Fibroblast of skin of right quadriceps (primary cell): ENCODE measurements at regions not wholly inside any gene's neighbourhood (a gene's known extent, or its start where the extent isn't known, plus 50 kb on each side); places are given as distances from the start of the nearest gene placed in this dataset.
A peak's percentile ranks its signal among the peaks of the same experiment; 100 is the strongest.
"Not testable (repeated sequence)": the region's sequence is repeated elsewhere in the genome, so short reads cannot be mapped to it uniquely, and the experiment has no call there.

ENCODE experiments used
- DNase-seq: peaks from one replicate; pipeline ENCODE4 v3.0.0-alpha.2; 2013

- DNase-seq: no peak
Measured at GRCh38 chr14:85325134-85326017, 204.6 kb upstream of the FLRT2 start.

DNA sequence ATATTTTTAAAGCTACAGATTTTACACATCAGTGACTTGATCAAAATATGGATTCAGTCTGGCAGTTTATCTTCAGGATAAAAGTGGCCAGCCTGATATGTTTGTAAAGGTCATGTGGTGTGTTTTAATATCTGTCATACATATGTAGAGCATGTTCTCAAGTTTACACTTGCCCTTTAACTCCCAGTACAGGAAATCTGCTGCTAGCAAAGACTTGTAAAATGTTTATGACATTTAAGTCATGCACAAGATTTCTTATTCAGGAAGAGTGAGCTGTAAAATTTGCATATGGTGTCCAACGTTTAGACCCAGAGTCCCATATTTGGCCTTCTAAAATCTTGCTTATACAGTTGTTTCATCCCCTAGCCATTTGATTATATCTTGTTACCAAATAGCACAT, 197.5 kb upstream of the FLRT2 start:
- DNase-seq: no peak

DNA sequence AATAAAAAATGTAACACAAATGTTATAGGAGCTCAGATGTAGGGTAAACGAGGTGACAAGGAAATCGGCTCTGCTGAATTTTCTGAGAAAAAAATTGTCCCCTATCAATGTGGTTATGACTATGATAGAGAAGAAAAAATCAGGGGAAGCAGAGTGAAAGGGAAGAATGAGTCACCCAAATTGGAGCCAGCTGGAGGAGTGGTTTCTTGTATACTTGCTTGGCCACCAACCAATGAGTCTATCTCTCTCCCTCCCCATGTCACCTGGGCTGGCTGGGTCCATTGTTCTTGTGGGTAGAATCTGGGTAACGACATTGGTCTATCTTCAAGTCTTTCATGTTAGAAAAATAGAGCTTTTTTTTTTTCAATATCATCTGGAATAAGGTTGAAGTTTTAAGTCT, 196.6 kb upstream of the FLRT2 start:
- peak; percentile 68 for DNase-seq

DNA sequence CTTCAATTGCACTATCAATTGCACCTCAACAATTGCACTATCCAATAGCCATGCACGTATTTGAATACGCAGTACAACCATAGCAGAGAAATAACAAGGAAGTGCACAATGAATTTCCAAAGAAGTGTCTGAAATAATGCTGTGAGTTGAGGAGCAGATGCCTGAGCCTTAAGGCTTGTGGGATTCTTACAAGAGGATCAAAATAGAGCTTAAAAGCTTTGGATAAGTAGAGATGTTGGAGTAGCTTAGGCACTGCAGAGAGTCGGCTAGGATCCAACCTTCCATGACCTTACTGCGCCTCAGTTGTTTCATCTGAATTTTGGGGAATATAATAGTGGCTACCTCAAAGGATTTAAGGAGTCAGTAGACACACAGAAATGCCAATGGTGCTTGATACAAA, 196.1 kb upstream of the FLRT2 start:
- DNase-seq: no peak

DNA sequence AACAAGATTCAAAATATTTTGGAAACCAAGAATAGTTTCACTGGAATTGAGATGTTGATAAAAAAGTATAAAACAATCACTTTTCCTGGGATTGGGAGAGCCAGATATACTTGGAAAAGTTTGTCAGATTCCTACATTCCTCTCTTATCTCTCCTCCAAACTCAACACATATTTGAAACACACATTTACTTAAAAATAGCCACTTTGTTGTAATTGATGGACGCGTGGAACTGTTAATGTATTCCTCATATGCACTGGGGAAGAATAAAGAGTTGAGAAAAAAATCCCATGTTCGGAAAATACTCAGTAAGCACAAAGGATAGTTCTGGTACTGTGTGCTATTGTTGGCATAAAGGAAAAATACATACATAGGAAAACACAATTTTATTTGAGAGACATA, 195.6 kb upstream of the FLRT2 start:
- no peak for DNase-seq

- no peak for DNase-seq
Measured at GRCh38 chr14:85336257-85336656, 193.7 kb upstream of the FLRT2 start.

- no peak for DNase-seq
Measured at GRCh38 chr14:85336817-85337216, 193.1 kb upstream of the FLRT2 start.

DNA sequence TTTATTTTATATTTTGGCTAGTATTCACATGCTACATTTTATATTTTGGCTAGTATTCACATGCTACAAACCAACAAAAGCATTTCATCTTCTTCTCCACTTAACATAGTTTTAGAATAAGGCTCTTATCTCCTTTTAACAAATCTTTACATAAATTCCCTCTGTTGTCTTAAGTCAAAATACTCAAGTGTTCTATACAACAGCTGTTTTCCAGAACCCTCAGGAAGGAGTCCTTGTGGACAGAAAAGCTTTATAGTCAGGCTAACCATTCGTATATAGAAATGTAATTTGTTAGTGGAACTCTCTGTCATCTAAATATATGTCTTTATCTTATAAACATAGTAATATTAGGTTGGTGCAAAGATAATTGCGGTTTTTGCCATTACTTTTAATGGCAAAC, 191.0 kb upstream of the FLRT2 start:
- DNase-seq: no peak

DNA sequence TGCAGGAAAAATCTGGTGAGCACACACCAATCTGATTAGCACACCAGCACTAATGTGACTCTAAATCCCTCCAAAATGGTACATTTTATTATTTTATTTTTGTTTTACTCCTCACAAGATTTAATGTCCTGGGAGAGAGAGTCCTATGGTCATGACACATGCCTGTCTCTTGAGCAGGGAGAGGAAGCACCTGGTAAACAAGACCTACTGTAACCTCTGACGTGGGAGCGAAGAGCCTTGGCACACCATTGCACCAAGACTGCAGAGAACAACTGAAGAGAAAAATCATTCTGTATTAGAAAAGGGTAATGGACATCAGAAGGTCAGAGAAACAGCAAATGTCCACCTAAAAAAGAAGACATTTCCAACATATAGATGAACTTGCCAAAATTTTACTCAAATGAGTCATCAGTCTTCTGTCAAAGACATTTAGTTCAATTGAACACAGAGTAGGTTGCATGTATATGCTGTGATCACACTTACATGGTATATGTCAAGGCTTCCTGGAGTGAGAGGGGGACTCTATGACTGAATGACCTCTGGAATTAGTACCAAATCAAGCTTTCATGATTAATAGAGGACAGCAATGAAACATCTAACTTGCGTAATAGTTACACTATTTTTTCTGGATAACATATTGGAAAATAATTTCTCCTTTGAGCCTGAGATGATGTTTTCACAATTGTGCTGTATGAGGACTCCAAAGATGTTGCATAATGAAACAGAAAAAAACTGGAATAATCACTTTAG, 186.9 kb upstream of the FLRT2 start:
- peak; percentile 41 for DNase-seq

DNA sequence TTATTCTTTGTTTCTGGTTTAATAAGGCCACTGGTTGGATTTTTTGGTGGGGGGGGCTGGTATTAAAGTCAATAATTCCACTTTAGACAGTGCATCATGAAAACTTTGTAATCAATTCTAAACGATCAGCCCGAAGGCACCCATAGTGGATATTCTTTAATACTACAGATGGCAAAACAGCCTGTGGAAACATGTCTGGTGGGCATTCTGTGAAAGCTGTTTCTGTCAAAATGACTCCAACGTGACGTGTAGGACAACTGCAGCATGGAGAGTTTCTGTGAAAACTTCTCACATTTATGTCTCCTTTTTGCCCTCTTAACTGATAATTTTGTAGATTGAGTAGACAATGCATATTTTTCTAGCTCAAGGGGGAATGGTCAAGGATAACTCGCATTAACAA, 185.8 kb upstream of the FLRT2 start:
- no peak for DNase-seq

- DNase-seq: no peak
Measured at GRCh38 chr14:85344847-85345570, 184.9 kb upstream of the FLRT2 start.

DNA sequence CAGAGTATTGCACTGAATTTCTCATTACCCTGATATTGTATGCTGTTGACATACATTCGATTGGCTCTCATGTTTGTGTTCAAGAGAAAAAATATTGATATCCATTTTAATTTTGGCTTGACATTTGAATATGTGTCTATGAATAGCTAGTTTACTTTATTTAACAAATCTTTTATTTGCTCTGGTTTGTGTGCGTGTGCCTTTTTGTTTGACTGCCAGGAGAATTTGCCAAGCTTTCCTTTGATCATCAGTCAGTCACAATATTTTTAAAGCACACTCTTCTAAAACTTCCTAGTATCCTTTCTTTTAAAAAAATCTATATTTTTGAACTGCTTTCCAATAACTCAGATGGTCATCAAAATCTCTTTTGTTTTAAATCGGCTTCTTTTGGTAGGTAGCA, 179.3 kb upstream of the FLRT2 start:
- no peak for DNase-seq

DNA sequence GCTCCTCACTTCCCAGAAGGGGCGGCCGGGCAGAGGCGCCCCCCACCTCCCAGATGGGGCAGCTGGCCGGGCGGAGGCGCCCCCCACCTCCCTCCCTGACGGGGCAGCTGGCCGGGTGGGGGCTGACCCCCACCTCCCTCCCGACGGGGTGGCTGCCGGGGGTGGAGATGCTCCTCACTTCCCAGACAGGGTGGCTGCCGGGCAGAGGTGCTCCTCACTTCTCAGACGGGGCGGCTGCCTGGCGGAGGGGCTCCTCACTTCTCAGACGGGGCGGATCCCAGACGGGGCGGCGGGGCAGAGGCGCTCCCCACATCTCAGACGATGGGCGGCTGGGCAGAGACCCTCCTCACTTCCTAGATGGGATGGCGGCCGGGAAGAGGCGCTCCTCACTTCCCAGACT, 177.4 kb upstream of the FLRT2 start:
- DNase-seq: not testable (repeated sequence)

DNA sequence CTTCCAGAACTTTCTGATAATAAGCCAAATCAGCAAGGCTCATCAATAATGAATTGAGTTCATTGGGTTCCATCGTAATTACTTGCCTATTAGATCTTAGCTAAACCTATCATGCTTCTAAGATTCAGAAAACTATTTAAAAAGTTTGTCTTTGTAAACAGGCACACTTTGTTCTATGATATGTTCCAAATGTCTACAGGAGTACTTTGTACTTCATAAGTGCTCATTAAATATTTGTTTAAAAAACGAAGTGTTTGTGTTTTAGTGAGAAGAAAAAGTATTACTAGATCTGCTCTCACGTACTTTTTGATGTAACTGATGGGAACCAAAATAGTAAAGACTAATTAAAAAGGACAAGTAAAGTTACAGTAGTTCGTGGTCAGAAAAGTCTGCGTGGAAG, 172.8 kb upstream of the FLRT2 start:
- no peak for DNase-seq

DNA sequence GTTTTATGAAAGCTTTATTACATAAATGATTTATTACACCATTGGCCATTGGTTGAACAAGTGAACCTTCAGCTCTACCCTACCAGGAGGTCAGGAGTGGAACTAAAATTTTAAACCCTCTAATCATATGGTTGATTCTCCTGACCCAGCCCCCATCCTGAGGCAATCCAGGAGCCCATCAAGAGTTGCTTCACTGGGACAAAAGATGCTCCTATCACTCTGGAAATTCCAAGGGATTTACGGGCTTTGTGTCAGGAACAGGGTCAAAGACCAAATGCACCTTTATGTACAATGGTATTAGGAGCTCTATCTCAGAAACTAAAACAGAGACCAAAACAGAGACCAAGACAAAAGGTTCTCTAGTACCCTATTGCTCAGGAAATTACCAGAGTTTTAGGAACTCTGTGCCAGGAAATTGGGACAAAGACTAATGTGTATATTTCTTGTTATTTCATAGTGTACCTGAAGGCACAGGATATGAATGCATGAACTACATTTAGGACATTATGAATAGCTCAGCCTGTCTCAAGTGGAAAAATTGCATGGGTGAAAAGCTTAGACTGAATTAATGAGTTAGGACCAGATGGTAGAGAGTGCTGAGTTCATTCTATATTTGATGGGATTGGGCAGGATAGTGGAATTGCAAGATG, 171.7 kb upstream of the FLRT2 start:
- DNase-seq: no peak

GRCh38 chr14:85359505-85359904, 170.4 kb upstream of the FLRT2 start:
- DNase-seq: no peak

DNA sequence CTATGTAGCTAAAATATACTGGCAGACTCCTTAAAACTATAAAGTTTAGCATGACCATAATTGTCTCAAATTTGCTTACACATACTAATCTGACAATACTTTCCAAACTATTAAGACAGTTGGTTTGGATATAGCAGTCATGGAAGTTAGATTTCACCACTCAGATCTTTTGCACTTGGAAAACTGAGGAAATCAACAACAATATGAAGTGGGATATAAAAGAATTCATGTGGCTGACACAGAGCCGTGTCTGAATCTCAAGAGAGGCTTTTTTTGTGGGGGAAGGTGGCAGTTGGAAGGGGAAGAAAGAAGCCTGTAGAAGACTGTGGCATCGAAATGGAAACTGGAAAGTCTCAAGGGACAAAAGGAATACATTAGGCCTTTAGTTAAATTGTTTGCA, 166.6 kb upstream of the FLRT2 start:
- DNase-seq: no peak

- DNase-seq: no peak
Measured at GRCh38 chr14:85366226-85366625, 163.7 kb upstream of the FLRT2 start.

- no peak for DNase-seq
Measured at GRCh38 chr14:85380881-85381280, 149.1 kb upstream of the FLRT2 start.

- DNase-seq: no peak
Measured at GRCh38 chr14:85382341-85382740, 147.6 kb upstream of the FLRT2 start.

GRCh38 chr14:85387181-85387580, 142.8 kb upstream of the FLRT2 start:
- peak; percentile 8 for DNase-seq

GRCh38 chr14:85390236-85390635, 139.7 kb upstream of the FLRT2 start:
- no peak for DNase-seq

GRCh38 chr14:85391455-85391854, 138.5 kb upstream of the FLRT2 start:
- DNase-seq: no peak
